GM21526 (cell line): ENCODE measurements at regions not wholly inside any gene's neighbourhood (a gene's known extent, or its start where the extent isn't known, plus 50 kb on each side); places are given as distances from the start of the nearest gene placed in this dataset.
"Not testable (repeated sequence)": the region's sequence is repeated elsewhere in the genome, so short reads cannot be mapped to it uniquely, and the experiment has no call there.

Experiments used
- ATAC-seq: cut with Tn5 transposase; IDR thresholded peaks from one replicate; pipeline ENCODE4 v1.9.1; 2021; ENCODE audit warnings: moderate library complexity; ENCODE audit not compliant: unreplicated experiment, low FRiP score

DNA sequence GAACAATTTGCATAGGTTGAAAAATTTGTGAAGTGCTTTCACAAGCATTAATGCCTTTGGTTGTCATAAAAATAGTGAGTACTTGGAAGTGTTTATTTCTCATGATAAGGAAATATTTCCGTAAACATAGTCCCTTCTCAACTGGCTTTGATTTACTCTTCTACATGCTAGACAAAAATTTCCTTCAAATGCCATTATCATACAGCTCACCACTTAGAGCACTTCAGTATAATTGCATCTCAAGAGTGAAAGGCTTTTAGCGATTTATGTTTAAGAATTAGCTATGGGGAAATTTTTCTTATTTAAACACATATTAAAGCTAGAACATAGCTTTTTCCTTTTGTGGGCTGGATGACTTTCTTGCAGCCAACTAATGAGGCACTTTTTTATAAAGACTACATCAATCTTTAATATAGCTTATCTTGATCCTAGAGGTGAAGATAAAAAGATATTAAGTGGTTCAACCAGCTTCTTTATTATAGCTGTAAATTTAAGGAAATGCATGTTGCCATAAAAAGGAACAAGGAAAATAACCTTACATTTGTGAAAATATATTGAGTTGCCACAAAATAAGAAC is 656.8 kb downstream of the SLITRK6 start:
- no peak for ATAC-seq

DNA sequence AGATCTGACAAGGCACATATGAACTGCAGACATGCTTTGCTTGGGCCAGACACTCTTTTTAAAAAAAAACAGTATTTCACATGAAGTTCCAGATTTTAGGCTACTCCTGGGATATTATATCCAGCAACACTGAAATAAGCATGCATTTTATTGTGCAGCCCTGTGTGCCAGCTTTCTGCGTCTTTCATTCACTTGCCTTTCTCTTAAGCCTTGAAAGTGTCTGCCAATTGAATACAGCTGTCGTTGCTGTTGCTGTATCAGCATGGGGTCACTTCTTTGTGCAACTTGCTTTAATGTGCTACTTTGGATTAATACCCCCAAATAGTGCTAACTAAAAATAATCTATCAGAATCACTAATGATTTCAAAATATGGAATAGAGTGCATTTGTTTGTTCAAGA is 657.8 kb downstream of the SLITRK6 start:
- no peak for ATAC-seq

DNA sequence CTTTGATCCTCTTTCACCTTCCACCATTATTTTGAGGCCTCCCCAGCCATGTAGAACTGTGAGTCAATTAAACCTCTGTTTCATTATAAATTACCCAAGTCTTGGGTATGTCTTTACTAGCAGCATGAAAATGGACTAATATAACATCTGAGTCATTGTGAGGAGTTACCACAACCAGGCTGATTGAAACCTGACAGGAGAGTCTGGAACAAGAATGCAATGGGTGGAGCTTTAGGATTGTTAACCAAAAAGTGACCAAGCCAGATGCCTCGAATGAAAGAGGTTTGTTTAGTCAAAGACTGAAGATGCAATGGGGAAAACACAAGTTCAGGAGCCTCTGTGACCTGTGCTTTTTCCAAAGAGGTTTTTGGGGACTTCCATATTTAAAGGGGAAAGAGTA is 659.0 kb downstream of the SLITRK6 start:
- no peak for ATAC-seq

DNA sequence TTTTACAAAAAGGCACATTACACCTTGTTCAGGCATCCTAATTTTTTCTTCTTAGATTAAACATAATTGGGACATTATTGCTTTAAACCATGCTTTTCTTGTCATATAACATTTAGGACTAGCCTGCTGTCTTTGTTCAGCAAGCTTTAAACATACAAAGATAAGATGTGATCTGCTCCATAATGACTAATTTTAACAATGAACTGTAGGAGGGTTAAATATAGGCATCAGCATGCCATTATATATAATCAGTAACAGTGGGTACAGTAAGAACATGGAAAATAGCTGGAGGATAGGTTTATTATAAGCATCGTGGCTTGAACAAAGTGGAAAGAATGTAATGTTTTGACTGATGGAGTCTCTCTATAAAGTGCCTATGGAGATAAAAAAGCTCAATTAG is 661.7 kb downstream of the SLITRK6 start:
- ATAC-seq, result no peak

DNA sequence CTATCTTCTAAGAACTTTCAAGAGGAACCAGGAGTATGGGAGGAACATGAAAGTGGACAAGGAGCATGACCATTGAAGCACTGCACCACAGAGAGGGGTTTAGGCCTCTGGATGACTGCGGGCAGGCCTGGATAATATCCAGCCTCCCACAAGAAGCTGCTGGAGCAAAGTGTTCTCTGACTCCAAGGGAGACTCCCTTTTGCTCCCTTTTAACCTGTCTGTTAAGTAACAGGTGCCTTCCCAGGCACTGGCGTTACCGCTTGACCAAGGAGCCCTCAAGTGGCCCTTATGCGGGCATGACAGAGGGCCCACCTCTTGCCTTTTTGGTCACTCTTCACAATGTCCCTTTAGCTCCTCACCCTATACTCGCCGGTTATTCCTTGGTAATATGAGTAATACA is 666.2 kb downstream of the SLITRK6 start:
- no peak for ATAC-seq

DNA sequence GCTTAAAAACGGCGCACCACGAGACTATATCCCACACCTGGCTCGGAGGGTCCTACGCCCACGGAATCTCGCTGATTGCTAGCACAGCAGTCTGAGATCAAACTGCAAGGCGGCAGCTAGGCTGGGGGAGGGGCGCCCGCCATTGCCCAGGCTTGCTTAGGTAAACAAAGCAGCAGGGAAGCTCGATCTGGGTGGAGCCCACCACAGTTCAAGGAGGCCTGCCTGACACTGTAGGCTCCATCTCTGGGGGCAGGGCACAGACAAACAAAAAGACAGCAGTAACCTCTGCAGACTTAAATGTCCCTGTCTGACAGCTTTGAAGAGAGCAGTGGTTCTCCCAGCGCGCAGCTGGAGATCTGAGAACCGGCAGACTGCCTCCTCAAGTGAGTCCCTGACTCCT is 675.7 kb downstream of the SLITRK6 start:
- not testable (repeated sequence) for ATAC-seq

DNA sequence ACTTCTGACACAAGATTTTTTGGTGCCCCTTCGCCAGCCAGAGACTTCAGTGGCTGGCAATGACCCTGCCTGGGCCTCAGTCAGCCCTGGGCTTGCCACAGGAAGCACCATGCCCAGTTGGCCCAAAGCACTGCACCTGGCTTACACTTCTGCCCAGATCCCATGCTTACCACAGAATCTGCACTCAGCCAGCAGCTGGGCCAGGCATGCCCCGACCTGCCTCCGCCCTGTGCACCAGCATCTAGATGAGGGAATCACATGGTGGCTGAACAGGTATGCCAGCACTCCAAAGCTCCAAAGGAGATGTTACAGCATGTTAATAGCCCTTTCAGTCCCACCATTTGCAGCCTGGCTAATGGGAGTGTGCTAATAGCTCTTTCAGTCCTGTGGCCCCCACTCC is 690.9 kb downstream of the SLITRK6 start:
- no peak for ATAC-seq

DNA sequence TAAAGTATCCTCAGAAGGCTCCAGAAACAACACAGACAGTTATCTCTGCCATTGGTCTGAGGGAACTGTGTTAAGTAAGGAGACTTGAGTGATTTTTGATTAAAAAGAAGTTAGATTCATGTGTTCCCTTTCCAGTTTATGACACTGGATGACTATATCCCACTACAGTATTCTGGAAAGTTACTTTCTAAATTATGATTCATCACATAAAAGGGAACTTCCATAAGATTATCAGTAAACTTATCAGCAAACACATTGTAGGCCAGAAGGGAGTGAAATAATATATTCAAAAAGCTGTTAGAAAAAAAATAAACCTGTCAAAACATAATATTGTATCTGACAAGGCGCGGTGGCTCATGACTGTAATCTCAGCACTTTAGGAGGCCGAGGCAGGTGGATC is 700.0 kb downstream of the SLITRK6 start:
- ATAC-seq, result no peak

DNA sequence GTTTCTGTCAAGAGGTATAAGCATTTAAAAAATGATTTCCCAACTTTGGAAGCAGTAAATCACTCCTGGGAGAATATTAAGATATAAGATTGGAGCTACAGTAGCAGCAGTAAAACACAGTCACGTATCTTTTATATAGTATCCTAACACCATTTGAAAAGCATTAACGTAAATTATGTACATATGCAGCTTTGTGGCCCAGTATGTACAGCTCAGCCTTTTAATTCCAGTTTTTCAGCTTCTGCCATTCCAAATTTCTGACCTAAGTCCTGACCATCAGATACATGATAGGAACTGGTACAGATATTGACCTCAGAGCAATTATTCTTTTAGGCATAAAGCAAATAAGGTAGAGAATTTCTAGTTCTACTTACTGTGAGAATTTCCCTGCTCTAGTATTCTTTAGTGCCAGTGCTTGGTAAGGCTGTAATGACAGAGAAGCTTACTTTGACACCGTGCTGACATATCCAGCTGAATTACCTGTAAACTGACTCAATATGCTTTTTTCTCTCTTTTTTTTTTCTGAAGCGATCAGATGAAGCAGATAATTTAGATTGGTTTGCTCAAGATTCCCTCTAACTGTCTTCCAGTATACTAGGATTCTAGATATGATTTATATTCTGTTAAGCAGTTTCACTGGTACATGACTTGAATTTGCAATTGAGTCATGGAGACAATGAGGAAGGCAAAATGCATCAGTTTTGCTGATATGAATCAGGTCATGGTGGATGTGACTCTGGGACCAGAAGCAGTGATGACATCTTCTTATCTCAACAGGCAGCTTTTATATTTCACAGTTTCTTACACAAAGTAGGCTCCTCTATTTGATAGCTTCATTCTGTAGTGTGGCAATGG is 703.6 kb downstream of the SLITRK6 start:
- ATAC-seq, result no peak

DNA sequence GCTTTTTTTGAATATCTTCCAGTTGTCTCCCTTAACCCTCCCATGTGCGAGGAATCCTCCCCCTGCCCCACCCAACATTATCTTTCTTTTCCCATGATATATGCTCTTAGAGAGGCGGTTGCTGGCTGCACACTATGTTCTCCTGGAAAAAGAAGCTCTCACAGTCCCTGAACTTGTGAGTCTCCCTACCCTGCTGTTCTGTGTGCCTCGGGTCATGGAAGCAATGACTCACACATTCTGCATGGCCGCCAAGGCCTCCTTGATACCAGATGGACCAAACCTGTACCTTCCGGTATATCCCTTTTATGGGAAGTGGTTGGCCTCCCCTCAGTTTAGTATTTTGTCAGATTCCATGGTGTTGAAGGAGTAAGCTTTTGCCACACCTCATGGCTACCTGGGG is 705.4 kb downstream of the SLITRK6 start:
- no peak for ATAC-seq

DNA sequence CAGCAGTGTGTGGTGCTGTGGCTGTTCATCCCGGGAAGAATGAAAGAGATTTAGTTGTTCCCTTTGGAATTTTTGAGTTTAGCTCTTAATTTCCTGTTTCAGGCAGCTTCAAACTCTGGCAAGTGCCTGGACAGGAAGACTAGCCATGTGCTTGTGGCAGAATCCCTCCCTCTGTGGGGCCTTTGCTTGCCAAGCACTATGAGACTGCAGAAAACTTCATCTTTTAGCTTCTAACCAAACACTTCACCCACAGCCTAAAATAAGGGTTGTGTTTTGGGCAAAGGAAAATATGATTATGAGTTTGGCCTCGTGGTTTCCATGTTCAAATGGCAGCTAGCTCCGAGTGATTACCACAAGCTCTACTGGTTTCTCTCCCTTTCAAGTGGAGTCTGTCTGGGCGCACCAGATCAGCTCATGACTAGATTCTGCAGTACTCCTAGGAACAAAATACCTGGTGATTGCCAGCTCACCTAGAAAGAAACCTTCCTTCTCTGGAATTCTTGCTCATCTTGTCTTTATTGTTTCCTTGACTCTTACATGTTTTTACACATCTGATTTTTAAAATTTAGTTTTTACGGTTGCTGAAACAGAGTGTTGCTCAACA is 707.5 kb downstream of the SLITRK6 start:
- ATAC-seq, result no peak

DNA sequence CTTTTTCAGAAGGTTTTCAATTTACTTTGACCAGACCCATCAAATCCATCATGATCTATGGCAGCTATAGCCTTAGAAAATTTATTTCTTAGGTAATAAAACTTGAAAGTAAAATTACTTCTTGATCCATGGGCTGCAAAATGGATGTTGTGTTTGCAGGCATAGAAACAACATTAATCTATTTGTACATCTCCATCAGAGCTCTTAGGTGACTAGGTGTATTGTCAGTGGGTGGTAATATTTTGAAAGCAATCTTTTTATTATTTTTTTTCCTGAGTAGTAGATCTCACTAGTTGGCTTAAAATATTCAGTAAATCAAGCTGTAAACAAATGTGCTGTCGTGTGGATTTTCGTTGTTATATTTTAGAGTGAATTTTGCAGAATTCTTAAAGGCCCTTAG is 710.0 kb downstream of the SLITRK6 start:
- no peak for ATAC-seq

DNA sequence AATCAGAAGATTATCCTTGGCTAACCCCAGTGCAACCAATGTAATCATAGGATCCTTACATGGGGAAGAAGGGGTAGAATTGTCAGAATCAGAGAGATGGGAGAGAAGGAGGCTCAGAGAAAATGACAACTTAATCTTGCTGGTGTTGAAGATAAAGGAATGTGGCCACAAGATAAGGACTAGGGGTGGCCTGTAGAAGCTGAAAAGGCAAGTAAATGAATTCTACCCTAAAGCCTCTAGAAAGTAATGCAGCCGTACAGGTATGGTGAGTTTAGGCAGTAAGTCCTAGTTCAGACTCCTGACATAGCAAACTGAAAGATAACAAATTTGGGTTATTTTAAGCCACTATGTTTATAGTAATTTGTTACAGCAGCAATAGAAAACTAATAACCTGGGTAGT is 718.5 kb downstream of the SLITRK6 start:
- no peak for ATAC-seq

DNA sequence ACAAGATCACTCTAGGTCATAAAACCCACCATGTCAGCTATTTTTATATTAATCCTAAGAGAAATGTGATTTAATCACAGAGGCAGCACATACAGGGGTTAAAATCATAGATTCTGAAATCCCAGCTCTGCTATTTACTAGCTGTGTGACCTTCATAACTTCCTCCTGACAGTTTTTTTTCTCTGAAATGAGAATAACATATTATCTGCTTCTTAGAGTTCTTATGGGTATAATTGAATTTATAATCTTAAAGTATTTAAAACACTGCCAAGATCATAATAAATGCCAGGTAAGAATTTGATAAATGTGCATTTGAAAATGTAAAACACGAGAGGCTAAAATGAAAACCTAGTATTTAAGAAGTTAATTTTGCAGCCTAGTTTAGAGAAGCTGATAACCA is 722.9 kb downstream of the SLITRK6 start:
- ATAC-seq, result no peak

DNA sequence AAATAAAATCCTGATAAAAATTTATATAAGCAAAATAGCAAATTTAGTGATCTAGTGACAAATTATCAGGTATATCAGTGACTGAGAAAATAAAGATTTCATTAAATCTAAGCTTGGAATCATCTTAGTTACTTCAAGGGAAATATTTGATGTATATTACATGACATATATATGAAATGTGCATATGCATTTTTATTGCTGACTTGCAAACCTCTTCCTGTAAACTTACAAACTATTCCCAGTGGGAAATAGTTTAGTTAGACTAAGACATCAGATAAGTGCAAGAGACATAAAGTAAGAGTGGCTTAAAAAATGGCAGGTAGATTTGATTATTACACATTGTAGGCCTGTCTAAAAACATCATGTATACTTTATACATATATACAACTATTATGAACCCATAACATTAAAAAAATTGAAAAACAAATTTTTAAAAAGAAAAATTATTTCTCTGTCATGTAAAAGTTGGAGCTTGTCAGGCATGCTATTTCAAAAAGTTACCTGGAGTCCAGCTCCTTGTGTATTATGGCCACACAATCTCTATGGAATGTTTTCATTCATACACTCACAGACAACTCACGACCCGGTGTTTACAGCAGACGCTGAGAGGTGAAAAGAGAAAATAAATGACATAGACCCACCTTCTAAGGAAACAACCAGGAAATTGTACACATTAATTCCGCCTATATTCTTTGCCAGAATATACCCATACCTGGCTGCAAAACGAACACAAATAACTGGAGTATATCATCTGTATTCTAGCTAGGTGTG is 724.5 kb downstream of the SLITRK6 start:
- ATAC-seq, result no peak

DNA sequence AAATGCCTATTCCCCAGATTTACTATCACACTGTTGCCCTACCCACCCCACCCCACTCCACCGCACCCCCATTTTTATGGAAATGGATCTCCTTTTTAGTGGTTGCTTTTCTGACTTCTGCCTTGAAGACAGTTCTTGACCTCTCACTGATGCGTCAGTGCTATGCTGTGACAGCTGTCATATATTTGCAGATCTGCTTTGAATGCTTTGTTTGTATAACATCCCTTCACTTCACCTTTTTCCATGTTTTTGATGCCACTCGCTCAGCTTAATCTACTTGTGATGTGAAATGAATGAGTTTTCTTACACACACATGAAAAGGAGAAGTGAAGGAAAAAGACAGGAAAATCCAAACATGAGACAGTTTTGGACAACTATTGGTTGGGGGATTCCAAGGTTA is 731.0 kb downstream of the SLITRK6 start:
- ATAC-seq, result no peak

DNA sequence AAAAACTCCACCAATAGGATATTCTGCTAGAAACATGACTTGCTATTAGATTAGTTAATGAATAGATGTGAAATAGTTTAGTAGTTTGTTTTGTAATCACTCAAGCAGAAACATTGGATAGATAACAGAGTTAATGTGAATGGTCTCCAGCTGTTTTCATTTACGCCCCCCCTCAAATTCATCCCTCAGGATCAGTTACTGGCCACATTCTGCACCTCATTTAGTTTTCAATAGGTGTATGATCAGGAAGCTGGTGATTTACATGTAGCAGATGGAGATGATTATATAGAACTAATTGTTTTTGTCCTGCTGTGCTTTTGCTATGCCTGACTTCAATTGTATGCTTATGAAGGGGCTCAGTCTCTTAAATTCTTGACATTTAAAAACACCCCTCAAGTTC is 759.0 kb downstream of the SLITRK6 start:
- ATAC-seq, result no peak

DNA sequence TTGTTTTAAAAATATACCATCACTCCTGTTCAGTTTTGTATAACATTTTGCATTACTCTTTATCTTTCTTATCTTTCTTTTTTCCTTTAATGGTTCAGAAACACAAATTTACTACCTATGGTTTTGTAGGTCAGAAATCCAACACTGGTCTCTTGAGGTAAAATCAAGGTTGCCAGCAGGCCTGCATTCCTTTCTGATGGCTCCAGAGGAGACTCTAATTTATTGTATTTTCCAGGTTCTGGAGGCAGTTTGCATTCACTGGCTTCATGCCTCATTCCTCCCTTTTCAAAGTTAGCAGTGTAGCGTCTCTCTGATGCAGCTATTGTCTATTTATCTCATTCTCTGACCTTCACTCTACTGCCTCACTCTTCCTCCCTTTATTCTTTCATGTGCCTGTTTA is 767.4 kb downstream of the SLITRK6 start:
- ATAC-seq, result no peak

DNA sequence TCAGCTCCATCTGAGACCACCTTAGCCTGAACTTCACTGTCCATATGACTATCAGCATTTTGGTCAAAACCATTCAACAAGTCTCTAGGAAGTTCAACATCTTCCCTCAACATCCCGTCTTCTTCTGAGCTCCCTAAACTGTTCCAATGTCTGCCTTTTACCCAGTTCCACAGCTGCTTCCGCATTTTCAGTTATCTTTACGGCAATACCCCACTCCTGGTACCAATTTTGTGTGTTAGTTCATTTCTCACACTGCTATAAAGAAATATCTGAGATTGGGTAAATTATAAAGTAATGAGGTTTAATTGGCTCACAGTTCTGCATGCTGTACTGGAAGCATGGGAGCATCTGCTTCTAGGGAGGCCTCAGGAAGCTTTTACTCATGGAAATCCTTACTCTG is 771.2 kb downstream of the SLITRK6 start:
- no peak for ATAC-seq

DNA sequence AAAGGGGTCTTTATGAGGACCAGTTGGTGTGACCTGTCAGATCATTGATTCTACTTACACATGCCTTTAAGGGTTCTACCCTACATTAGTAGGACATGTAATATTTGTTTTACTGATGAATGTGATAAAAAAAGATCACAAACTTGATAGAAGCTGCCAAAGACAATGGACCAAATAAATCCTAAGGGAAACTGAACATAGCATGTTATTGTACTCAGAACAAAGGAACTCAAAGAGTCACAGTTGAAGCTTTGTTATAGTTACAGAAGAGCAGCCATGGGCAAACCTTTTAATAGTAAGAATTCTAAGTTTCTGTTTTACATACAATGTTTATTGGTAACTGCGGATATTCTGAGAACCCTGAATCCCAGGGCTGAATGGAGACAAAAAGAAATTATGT is 780.1 kb downstream of the SLITRK6 start:
- no peak for ATAC-seq

DNA sequence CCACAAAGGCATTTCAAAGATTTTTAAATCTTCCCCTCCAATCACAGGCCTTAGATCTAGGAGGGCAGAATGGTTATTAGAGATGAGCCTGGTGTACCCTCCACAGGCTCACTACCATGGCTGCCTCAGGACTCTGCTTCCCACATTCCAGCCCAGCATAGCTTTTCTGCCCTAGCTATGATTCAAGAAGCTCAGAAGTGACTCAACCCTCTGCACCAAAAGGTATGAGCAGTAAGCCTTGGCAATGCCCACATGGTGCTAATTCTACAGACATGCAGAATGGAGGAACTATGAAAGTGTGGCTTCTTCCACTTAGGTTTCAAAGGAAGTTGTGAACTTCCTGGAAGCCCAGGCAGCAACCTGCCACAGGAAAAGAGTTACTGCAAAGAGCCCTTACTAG is 786.2 kb downstream of the SLITRK6 start:
- ATAC-seq, result no peak
